Adrenal gland (tissue), 9 donors: ENCODE measurements at regions not wholly inside any gene's neighbourhood (a gene's known extent, or its start where the extent isn't known, plus 50 kb on each side); places are given as distances from the start of the nearest gene placed in this dataset.
"Not testable (repeated sequence)": the region's sequence is repeated elsewhere in the genome, so short reads cannot be mapped to it uniquely, and the experiment has no call there.

ENCODE experiments used
- DNase-seq, 7 donors: peaks; one replicate each; pipeline ENCODE4 v3.0.0-alpha.2; 2019 to 2020
- H3K27ac ChIP-seq, 5 donors: fragments of 200-600 bp; sonication (generic) in 4 of 5; 1 replicate in 3 of 5; 2 replicates in 2 of 5; pipeline versions ENCODE4 v1.5.1 to v1.8.0; 2016 to 2020; ENCODE audit warnings: mild to moderate bottlenecking in 1 of 5
- H3K27me3 ChIP-seq: fragments of 200-600 bp; 2 replicates; pipeline ENCODE4 v1.8.0; 2021
- H3K36me3 ChIP-seq, 2 donors: fragments of 200-600 bp; replicated peaks in 1 of 2; 1 replicate in 1 of 2; 2 replicates in 1 of 2; pipeline versions ENCODE4 v1.5.1 to v1.8.0; 2018 to 2022
- H3K4me1 ChIP-seq, 2 donors: fragments of 200-600 bp; replicated peaks in 1 of 2; 1 replicate in 1 of 2; 2 replicates in 1 of 2; pipeline versions ENCODE4 v1.5.1 to v1.8.0; 2018 to 2021
- H3K4me3 ChIP-seq, 4 donors: fragments of 200-600 bp; sonication (generic) in 3 of 4; one replicate each; pipeline ENCODE4 v1.5.1; 2016 to 2018
- H3K9me3 ChIP-seq, 3 donors: fragments of 200-600 bp; sonication (generic) in 1 of 3; replicated peaks in 1 of 3; 1 replicate in 2 of 3; 2 replicates in 1 of 3; pipeline versions ENCODE4 v1.5.1 to v1.8.0; 2016 to 2021
- POLR2A ChIP-seq, 2 donors: fragments of 450-650 bp; IDR thresholded peaks; one replicate each; pipeline ENCODE4 v1.6.1; 2017; ENCODE audit warnings: antibody characterized with exemption in 2 of 2, mild to moderate bottlenecking in 2 of 2, moderate library complexity in 1 of 2
- WGBS, 4 donors: extraction: QIAGEN DNeasy Blood & Tissue Kit in 2 of 4; methylation state at CpG; one replicate each; pipeline versions ENCODE4 v1.1.5 to v1.1.7; 2013 to 2017; 5-methylcytosine and 5-hydroxymethylcytosine counted together
- intact Hi-C, 2 donors: fragments of 100-400 bp; cut with DNase I; formaldehyde crosslinking; loops; one replicate each; pipeline versions ENCODE4 v1.14.1 to v1.15.0; 2022 to 2023
- TF ChIP-seq, protein P1 (sequence below), 6 experiments: fragments of 450-650 bp in 4 of 6; fragments of 200-600 bp in 2 of 6; sonication (generic) in 1 of 6; IDR thresholded peaks; 1 replicate in 5 of 6; 2 replicates in 1 of 6; pipeline versions ENCODE4 v1.5.1 to v1.8.0; 2016 to 2021; ENCODE audit warnings: antibody characterized with exemption in 6 of 6, mild to moderate bottlenecking in 2 of 6, moderate library complexity in 1 of 6
- donor health status: healthy with polysubstance abuse.
- donor health status: Bipolar disorder and iron deficiency.
- donor health status: DM: yes; HTN: yes; CAD: no.
- donor health status: DM: no; HTN: no; CAD: no.
- donor health status: DM: no; HTN: no; CAD: no.

DNA sequence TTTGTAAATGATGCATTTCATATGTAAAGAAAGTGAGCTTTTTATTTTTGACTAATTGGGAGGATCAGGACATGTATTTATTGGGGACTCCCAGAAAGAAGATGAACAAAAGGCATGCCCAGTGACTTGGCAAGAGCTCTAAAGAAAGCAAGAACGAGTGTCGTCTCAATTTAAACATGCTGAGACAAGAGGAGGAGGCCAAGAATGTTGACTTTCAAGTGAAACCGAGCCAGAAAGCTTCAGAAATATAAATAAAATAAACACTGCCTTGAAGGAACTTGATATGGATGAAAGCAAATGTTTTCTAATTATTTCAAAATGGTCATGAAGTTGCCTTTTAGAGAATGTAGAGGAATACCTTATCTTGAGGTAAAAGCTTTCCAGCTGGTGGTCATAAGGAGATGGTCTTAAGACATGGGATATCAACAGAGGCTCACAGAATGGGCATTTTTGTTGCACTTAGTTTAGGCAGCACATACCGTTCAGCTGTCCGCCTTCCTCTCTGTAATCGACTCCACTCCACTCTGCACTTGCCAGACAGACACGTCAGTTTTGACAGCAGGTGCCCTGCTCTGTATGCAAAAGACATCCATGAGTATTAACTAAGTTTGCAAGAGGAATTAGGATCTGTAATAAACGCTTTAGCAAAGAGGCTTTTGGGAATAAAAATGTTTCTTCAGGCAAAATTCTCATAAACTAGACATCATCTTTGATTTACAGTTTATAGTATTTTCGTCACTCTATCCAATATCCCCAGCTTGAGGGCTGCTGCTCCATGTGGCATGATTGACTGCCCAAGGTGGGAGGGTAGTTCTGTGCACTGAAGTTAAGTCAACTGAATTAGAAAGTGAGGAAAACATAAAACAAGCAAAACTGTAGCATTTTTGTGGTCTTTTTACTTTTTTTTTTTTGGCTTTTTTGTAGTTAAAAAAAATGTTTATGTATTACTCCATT is 613.1 kb downstream of the PKHD1 start:
- Histone ChIP-seq H3K4me1 (no peaks in the 10 kb centered on the region), H3K36me3 (no peaks in the 10 kb centered on the region), H3K9me3 (no peaks in the 10 kb centered on the region), H3K4me3 (no peak overlapping the region), H3K27ac (no peak overlapping the region), H3K27me3 (no peaks in the 10 kb centered on the region)
- 54 to 68% (median 58%) methylated on average over 9 of the region's 9 CpGs for WGBS, 4 donors
- TF ChIP-seq, protein P1, sequence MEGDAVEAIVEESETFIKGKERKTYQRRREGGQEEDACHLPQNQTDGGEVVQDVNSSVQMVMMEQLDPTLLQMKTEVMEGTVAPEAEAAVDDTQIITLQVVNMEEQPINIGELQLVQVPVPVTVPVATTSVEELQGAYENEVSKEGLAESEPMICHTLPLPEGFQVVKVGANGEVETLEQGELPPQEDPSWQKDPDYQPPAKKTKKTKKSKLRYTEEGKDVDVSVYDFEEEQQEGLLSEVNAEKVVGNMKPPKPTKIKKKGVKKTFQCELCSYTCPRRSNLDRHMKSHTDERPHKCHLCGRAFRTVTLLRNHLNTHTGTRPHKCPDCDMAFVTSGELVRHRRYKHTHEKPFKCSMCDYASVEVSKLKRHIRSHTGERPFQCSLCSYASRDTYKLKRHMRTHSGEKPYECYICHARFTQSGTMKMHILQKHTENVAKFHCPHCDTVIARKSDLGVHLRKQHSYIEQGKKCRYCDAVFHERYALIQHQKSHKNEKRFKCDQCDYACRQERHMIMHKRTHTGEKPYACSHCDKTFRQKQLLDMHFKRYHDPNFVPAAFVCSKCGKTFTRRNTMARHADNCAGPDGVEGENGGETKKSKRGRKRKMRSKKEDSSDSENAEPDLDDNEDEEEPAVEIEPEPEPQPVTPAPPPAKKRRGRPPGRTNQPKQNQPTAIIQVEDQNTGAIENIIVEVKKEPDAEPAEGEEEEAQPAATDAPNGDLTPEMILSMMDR (IDR thresholded peaks at IDR 0.05), result no peak
- no peak for TF ChIP-seq POLR2A (IDR thresholded peaks at IDR 0.05)
- no peak for DNase-seq
- intact Hi-C loops, result no loop called here

GRCh38 chr6:51477711-51478311 is 609.6 kb downstream of the PKHD1 start:
- TF ChIP-seq, protein P1 (IDR thresholded peaks at IDR 0.05), result no peak
- no peak for TF ChIP-seq POLR2A (IDR thresholded peaks at IDR 0.05)
- Histone ChIP-seq H3K9me3 (no peaks in the 10 kb centered on the region), H3K4me3 (no peak overlapping the region), H3K4me1 (no peaks in the 10 kb centered on the region), H3K27me3 (no peaks in the 10 kb centered on the region), H3K36me3 (no peaks in the 10 kb centered on the region), H3K27ac (no peak overlapping the region)
- intact Hi-C loops, result no loop called here
- 80 to 84% (median 80%) methylated on average over 8 of the region's 8 CpGs for WGBS, 4 donors
- DNase-seq, result no peak

GRCh38 chr6:51479296-51479695 is 608.1 kb downstream of the PKHD1 start:
- H3K36me3 ChIP-seq, result no peaks in the 10 kb centered on the region
- no peak overlapping the region for H3K27ac ChIP-seq
- no peak overlapping the region for H3K4me3 ChIP-seq
- H3K27me3 ChIP-seq, result no peaks in the 10 kb centered on the region
- intact Hi-C loops, result no loop called here
- DNase-seq, result no peak
- no peaks in the 10 kb centered on the region for H3K9me3 ChIP-seq
- 50 to 64% (median 58%) methylated on average over 1 of the region's 1 CpG for WGBS, 4 donors
- no peaks in the 10 kb centered on the region for H3K4me1 ChIP-seq
- no peak for TF ChIP-seq POLR2A (IDR thresholded peaks at IDR 0.05)
- TF ChIP-seq, protein P1 (IDR thresholded peaks at IDR 0.05), result no peak

- Histone ChIP-seq H3K4me3 (no peak overlapping the region), H3K36me3 (no peaks in the 10 kb centered on the region), H3K27ac (no peak overlapping the region), H3K9me3 (no peaks in the 10 kb centered on the region), H3K27me3 (no peaks in the 10 kb centered on the region), H3K4me1 (no peaks in the 10 kb centered on the region)
- peak in 5 of 7 donors; percentile 17 to 39 (median 27) for DNase-seq
- TF ChIP-seq, protein P1 (IDR thresholded peaks at IDR 0.05), result no peak
- TF ChIP-seq POLR2A (IDR thresholded peaks at IDR 0.05), result no peak
- WGBS, 4 donors, result 35 to 55% (median 48%) methylated on average over 1 of the region's 1 CpG
- intact Hi-C loops, result no loop called here
Observed at GRCh38 chr6:51480040-51480439, 607.4 kb downstream of the PKHD1 start.

- H3K27ac ChIP-seq, DNase-seq, H3K36me3 ChIP-seq, intact Hi-C loops, H3K4me3 ChIP-seq, H3K9me3 ChIP-seq, H3K27me3 ChIP-seq, H3K4me1 ChIP-seq: not testable (repeated sequence)
- WGBS, 4 donors, result 76 to 82% (median 80%) methylated on average over 9 of the region's 9 CpGs
Observed at GRCh38 chr6:51485869-51486268, 601.5 kb downstream of the PKHD1 start.
